Activated CD8-positive, alpha-beta T cell treated with anti-CD3 and anti-CD28 coated beads, Interleukin-2, amount 10 ng/mL, durations not matched to agents 7 days and 5 days (primary cell): ENCODE measurements at regions not wholly inside any gene's neighbourhood (a gene's known extent, or its start where the extent isn't known, plus 50 kb on each side); places are given as distances from the start of the nearest gene placed in this dataset.

Source experiments
- ATAC-seq: fragments of 150-1000 bp; cut with Tn5 transposase; one replicate; pipeline ENCODE4 v1.10.0; 2021; ENCODE audit warnings: moderate library complexity
- CTCF ChIA-PET: fragments of 350-600 bp; sonication (Branson Sonifier 250); formaldehyde crosslinking; loops from one replicate; lab custom pipeline; 2021; ENCODE audit warnings: antibody characterized with exemption; lab: Charles Lee
- POLR2A ChIA-PET: fragments of 350-600 bp; sonication (Branson Sonifier 250); formaldehyde crosslinking; loops from one replicate; lab custom pipeline; 2021; ENCODE audit warnings: antibody characterized with exemption; lab: Charles Lee
- DNase-seq: peaks from one replicate; pipeline ENCODE4 v3.0.0-alpha.2; 2020
- H3K27ac Mint-ChIP-seq: one replicate; pipeline ENCODE4 v1.8.0; 2021; ENCODE audit warnings: mild to moderate bottlenecking, mixed read lengths
- H3K27me3 Mint-ChIP-seq: one replicate; pipeline ENCODE4 v1.8.0; 2021; ENCODE audit warnings: low read depth, mixed read lengths
- H3K36me3 Mint-ChIP-seq: one replicate; pipeline ENCODE4 v1.8.0; 2021; ENCODE audit warnings: low read depth, mixed read lengths
- H3K4me1 Mint-ChIP-seq: one replicate; pipeline ENCODE4 v1.8.0; 2021; ENCODE audit warnings: low read depth, mixed read lengths
- H3K4me3 Mint-ChIP-seq: one replicate; pipeline ENCODE4 v1.8.0; 2021; ENCODE audit warnings: mild to moderate bottlenecking, mixed read lengths
- H3K9me3 Mint-ChIP-seq: one replicate; pipeline ENCODE4 v1.8.0; 2022; ENCODE audit warnings: mixed read lengths; ENCODE audit not compliant: insufficient read depth

DNA sequence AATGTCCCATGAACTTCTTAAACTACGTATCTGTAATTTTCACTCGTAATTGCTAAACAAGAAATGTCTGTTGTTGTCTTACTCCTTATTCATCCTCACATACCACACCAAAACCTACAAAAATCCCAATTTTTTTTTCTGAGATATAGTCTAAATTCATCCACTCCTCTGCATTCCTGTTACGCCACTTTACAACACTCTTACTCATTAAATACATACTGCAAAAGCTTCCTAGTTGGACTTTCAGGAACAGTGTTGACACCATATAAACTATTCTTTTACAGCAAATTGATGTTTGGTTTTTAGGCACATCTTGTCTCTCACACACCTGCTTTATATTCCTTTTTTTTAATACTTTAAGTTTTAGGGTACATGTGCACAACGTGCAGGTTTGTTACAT, 934.9 kb upstream of the CADM2 start:
- Mint-ChIP-seq H3K4me1 (no peaks in the 10 kb centered on the region), H3K36me3 (no peaks in the 10 kb centered on the region), H3K9me3 (peaks cover 17% of the 10 kb centered on the region), H3K27ac (no peak overlapping the region), H3K27me3 (no peaks in the 10 kb centered on the region), H3K4me3 (no peak overlapping the region)
- ATAC-seq = no peak
- no peak for DNase-seq
- CTCF ChIA-PET = no interaction called here
- POLR2A ChIA-PET = no interaction called here

DNA sequence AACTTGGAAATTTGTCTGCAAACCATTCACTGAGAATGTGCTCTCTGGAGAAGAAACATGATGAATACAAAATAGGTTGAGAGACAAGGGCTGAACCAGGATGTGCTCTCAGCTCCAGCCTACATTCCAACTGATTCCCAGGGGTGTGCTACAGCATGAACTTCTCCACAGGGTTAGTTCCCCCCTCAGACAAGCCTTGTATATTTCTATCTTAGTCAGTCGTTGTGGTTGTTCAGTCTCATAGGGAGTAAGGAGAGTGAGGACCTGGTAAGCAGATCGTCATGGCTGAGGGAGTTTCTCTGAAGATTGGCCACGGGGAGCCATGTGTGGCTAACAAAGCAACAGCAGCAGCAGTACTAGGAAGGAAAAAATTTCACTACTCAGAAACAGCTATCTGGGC, 919.7 kb upstream of the CADM2 start:
- POLR2A ChIA-PET = no interaction called here
- DNase-seq (no peak), ATAC-seq (no peak)
- CTCF ChIA-PET = no interaction called here
- Mint-ChIP-seq H3K4me1 (no peaks in the 10 kb centered on the region), H3K36me3 (no peaks in the 10 kb centered on the region), H3K27ac (no peak overlapping the region), H3K9me3 (no peaks in the 10 kb centered on the region), H3K27me3 (no peaks in the 10 kb centered on the region), H3K4me3 (no peak overlapping the region)

DNA sequence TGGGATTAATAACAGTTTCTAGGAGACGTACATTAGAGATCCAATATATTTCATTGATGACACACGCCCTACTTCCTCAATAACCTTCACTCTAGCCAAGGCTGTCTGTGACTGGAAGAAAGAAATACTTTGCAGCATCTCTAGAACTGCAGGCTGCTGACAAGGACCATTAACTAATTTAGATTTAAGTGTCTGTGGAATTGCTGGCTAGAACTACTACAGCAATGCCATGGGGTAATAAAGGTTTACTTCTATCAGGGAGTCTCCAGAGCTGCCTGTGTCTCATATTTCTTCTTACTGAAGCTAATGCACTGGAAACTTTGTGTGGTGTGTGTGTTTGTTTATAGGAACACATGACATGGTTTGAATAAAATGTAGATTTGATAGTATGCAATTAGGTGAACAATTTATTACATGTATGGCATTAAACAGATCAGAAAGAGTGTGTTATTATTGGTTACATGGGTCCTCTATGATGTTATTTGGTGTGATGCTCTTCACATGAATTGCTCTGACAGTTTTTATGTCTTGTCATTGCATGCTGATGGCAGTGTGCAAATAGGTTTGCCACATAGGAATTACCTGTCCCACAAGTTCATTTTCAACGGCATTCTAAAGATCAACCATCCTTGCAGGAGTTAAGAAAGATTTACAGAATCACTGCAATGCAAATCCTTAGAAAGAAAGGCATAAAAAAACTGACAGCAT, 916.2 kb upstream of the CADM2 start:
- DNase-seq (no peak), ATAC-seq (no peak)
- no peaks in the 10 kb centered on the region for H3K4me1 Mint-ChIP-seq
- H3K27ac Mint-ChIP-seq = no peak overlapping the region
- ChIA-PET CTCF (no interaction called here), POLR2A (no interaction called here)
- no peaks in the 10 kb centered on the region for H3K27me3 Mint-ChIP-seq
- peaks cover 9% of the 10 kb centered on the region for H3K9me3 Mint-ChIP-seq
- H3K4me3 Mint-ChIP-seq = no peak overlapping the region
- no peaks in the 10 kb centered on the region for H3K36me3 Mint-ChIP-seq

DNA sequence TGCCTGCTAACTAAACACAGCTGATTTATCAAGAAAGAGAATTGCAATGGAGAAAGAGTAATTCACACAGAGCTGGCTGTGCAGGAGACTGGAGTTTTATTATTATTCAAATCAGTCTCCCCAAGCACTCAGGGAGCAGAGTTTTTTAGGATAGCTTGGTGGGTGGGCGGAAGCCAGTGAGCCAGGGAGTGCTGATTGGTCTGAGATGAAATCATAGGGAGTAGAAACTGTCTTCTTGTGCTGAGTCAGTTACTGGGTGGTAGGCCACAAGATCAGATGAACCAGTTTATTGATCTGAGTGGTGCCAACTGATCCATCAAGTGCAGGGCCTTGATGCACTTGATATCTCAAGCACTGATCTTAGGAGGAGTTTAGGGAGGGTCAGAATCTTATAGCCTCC, 891.9 kb upstream of the CADM2 start:
- Mint-ChIP-seq H3K4me3 (no peak overlapping the region), H3K27me3 (no peaks in the 10 kb centered on the region), H3K9me3 (peaks cover 7% of the 10 kb centered on the region), H3K36me3 (no peaks in the 10 kb centered on the region), H3K27ac (no peak overlapping the region), H3K4me1 (no peaks in the 10 kb centered on the region)
- no peak for DNase-seq
- ChIA-PET POLR2A (no interaction called here), CTCF (no interaction called here)
- no peak for ATAC-seq

DNA sequence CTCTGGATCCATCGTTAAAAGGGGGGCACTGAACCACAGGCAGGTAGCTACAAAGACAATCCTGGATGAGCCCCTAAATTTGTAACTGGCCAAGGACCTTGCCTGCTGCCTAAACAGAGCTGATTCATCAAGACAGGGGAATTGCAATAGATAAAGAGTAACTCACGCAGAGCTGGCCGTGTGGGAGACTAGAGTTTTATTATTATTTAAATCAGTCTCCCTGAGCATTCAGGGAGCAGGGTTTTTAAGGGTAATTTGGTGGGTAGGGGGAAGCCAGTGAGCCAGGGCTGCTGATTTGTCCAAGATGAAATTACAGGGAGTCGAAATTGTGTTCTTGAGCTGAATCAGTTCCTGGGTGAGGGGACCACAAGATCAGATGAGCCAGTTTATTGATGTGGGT, 885.1 kb upstream of the CADM2 start:
- ATAC-seq = no peak
- H3K36me3 Mint-ChIP-seq = no peaks in the 10 kb centered on the region
- H3K4me1 Mint-ChIP-seq = no peaks in the 10 kb centered on the region
- no peaks in the 10 kb centered on the region for H3K27me3 Mint-ChIP-seq
- no peak for DNase-seq
- peaks cover 8% of the 10 kb centered on the region for H3K9me3 Mint-ChIP-seq
- no peak overlapping the region for H3K4me3 Mint-ChIP-seq
- H3K27ac Mint-ChIP-seq = no peak overlapping the region
- CTCF ChIA-PET = no interaction called here
- POLR2A ChIA-PET = no interaction called here

DNA sequence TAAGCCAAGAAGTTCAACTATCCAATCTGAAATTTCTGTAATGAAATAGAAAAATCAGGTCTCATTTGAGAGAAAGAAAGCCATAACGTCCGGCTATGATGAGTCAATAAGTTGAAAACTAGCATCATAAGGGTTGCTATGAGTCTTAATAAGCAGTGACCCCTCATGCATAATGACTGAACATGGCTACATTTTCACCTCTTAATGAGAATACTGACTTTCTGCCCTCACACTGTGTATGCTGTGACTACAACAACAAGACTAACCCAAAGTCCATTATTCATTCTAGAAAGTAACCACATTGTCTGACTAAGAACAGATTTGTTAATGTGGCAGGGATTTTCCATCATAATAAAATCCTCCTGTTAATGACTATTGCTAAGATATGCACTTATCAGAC, 884.0 kb upstream of the CADM2 start:
- Mint-ChIP-seq H3K4me1 (no peaks in the 10 kb centered on the region), H3K27me3 (no peaks in the 10 kb centered on the region), H3K27ac (no peak overlapping the region), H3K9me3 (peaks cover 8% of the 10 kb centered on the region), H3K4me3 (no peak overlapping the region), H3K36me3 (no peaks in the 10 kb centered on the region)
- ChIA-PET POLR2A (no interaction called here), CTCF (no interaction called here)
- no peak for DNase-seq
- no peak for ATAC-seq

DNA sequence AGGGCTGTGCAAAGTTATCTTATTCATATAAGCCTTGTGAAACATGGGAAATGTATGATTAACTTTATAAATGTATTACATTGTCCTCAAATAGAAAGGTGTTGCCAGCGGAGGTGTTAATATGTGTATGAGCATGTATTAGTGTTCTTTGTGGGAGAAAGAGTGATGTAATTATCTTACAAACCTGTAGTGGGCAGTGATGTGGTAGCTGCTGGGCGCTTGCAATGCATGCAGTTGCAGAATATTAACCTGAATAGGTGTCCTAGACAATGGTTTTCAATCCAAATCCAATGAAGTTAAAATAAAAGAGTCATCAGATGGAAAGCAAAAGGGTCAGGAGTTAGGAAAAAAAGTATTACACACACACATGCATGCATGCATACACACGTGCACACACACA, 881.3 kb upstream of the CADM2 start:
- ChIA-PET POLR2A (no interaction called here), CTCF (no interaction called here)
- ATAC-seq = no peak
- no peaks in the 10 kb centered on the region for H3K36me3 Mint-ChIP-seq
- no peaks in the 10 kb centered on the region for H3K4me1 Mint-ChIP-seq
- H3K27ac Mint-ChIP-seq = no peak overlapping the region
- H3K4me3 Mint-ChIP-seq = no peak overlapping the region
- H3K27me3 Mint-ChIP-seq = no peaks in the 10 kb centered on the region
- peaks cover 8% of the 10 kb centered on the region for H3K9me3 Mint-ChIP-seq
- DNase-seq = no peak

DNA sequence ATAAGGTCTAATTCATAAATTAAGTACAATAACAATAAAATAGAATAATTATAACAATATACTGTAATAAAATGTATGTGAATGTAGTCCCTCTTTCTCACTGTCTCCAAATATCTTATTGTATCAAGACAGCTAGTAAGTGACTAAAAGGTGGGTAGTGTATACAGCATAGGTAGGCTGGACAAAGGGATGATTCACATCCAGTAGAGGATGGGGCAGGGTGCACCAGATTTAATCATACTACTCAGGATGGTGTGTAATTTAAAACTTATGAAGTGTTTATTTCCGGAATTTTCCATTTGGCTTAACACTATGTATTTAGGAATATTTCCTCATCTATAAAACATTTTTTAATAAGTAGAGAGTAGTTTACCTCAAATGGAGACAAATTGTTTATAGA, 876.1 kb upstream of the CADM2 start:
- ATAC-seq = no peak
- H3K4me1 Mint-ChIP-seq = no peaks in the 10 kb centered on the region
- no peaks in the 10 kb centered on the region for H3K27me3 Mint-ChIP-seq
- H3K27ac Mint-ChIP-seq = no peak overlapping the region
- CTCF ChIA-PET = no interaction called here
- no peaks in the 10 kb centered on the region for H3K9me3 Mint-ChIP-seq
- no peaks in the 10 kb centered on the region for H3K36me3 Mint-ChIP-seq
- H3K4me3 Mint-ChIP-seq = no peak overlapping the region
- DNase-seq = no peak
- POLR2A ChIA-PET = no interaction called here

DNA sequence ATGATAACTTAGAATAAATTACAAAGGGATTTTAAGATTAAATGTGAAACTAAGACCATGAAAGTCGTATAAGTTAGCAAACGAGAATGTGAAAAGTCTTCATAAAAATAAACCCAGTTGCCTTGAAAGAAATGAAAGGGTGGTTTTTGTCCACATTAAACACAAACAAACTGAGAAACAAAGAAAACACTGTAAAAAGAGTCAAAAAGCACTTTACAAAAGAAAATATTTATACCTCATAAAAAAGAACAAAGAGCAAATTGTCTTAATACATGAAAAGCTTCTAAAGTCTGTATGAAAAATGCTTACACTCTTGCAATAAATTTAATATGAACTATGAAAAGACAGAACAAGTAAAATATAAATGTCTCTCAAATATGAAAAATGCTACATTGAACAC, 865.9 kb upstream of the CADM2 start:
- H3K9me3 Mint-ChIP-seq = no peaks in the 10 kb centered on the region
- ChIA-PET POLR2A (no interaction called here), CTCF (no interaction called here)
- ATAC-seq (no peak), DNase-seq (no peak)
- H3K4me3 Mint-ChIP-seq = no peak overlapping the region
- H3K27me3 Mint-ChIP-seq = no peaks in the 10 kb centered on the region
- H3K4me1 Mint-ChIP-seq = no peaks in the 10 kb centered on the region
- no peaks in the 10 kb centered on the region for H3K36me3 Mint-ChIP-seq
- no peak overlapping the region for H3K27ac Mint-ChIP-seq

DNA sequence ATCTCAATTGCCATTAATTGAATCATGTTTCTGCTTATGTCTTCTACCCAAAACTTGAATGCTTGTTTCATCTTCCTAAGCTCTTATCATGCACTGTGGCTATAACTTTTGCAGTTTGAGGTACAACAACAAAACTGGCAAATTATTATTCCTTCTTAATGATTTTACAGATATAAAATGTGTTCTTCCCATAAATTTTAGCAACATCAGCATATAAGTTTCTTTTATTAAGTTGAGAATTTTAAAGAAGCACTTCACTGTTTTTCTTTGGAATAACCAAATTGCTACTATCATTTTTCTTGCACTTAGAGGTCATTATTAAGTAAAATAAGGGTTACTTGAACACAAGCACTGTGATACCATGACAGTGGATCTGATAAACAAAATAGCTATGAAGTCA, 862.6 kb upstream of the CADM2 start:
- no peak for ATAC-seq

DNA sequence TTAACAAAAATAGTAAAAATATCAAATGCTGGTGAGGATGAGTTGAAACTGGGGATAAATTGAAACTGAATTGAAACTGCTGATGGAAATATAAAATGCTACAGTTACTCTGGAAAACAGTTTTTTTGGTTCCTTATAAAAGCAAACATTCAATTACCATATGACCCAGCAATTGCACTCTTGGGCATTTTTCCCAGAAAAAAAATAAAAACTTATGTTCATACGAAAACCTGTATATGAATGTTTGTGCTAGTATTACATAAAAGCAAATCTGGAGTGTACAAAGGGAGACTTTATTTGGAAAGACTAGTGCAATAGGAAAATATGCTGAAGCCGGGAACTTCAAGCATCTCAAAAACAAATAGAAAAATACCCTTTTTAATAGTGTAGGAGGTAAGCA, 857.9 kb upstream of the CADM2 start:
- H3K4me1 Mint-ChIP-seq = no peaks in the 10 kb centered on the region
- no peaks in the 10 kb centered on the region for H3K36me3 Mint-ChIP-seq
- DNase-seq (no peak), ATAC-seq (no peak)
- no peak overlapping the region for H3K4me3 Mint-ChIP-seq
- H3K27me3 Mint-ChIP-seq = no peaks in the 10 kb centered on the region
- peaks cover 13% of the 10 kb centered on the region for H3K9me3 Mint-ChIP-seq
- ChIA-PET CTCF (no interaction called here), POLR2A (no interaction called here)
- no peak overlapping the region for H3K27ac Mint-ChIP-seq

More for the DNA sequence above, 862.6 kb upstream of the CADM2 start:
- no peaks in the 10 kb centered on the region for H3K4me1 Mint-ChIP-seq
- no peak overlapping the region for H3K27ac Mint-ChIP-seq
- no peak for DNase-seq
- no peaks in the 10 kb centered on the region for H3K36me3 Mint-ChIP-seq
- POLR2A ChIA-PET = no interaction called here
- no peak overlapping the region for H3K4me3 Mint-ChIP-seq
- no peaks in the 10 kb centered on the region for H3K9me3 Mint-ChIP-seq
- H3K27me3 Mint-ChIP-seq = no peaks in the 10 kb centered on the region
- CTCF ChIA-PET = no interaction called here

DNA sequence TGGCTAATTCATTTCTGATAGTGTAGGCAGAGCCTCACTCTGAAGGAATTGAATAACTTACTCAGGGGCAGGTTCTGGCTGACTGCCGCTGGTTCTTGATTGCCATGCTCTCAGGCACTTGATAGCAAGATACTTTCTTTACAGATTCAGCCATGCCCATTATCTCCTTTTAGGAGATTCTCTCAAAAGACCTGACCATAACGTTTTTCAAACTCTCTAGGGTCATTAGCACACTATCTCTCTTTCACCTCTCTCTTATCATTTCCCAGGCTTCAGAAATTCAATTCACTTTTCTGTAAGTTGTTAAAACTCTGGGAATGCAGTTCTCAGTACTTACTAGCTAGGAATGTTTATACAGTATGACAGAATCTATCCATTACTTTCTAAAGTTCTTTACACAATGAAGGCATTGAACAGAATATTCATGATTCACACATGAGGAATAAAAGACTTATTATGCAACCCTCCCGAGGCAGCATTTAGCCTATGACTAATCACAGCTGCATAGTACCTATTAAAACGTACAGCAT, 850.3 kb upstream of the CADM2 start:
- no peak for DNase-seq
- H3K36me3 Mint-ChIP-seq = no peaks in the 10 kb centered on the region
- H3K27me3 Mint-ChIP-seq = no peaks in the 10 kb centered on the region
- ChIA-PET CTCF (no interaction called here), POLR2A (no interaction called here)
- ATAC-seq = no peak
- H3K4me3 Mint-ChIP-seq = no peak overlapping the region
- H3K4me1 Mint-ChIP-seq = no peaks in the 10 kb centered on the region
- H3K9me3 Mint-ChIP-seq = peaks cover 12% of the 10 kb centered on the region
- H3K27ac Mint-ChIP-seq = no peak overlapping the region

DNA sequence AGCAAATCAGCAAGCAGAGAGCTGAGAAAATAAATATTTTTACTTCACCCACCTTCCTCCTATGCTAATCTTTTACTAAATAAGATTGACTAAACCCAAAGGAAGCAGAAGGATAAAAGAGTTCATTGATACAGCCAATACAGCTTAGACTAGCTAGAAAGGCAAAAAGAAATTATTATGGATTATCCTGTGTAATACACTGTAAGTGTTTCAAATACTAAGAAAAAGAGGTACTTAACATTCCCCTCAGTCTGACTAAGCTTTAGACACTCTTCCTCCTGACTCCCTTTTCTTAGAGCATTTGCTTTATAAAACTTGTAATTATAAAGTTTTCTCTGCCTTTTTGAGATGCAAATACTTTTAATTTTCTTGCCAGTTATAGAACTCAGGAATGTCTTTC, 848.9 kb upstream of the CADM2 start:
- Mint-ChIP-seq H3K36me3 (no peaks in the 10 kb centered on the region), H3K9me3 (peaks cover 12% of the 10 kb centered on the region), H3K27ac (no peak overlapping the region), H3K4me1 (no peaks in the 10 kb centered on the region), H3K4me3 (no peak overlapping the region), H3K27me3 (no peaks in the 10 kb centered on the region)
- ChIA-PET CTCF (no interaction called here), POLR2A (no interaction called here)
- ATAC-seq = no peak
- no peak for DNase-seq
